ENCODE measurements at regions not wholly inside any gene's neighbourhood (a gene's known extent, or its start where the extent isn't known, plus 50 kb on each side); places are given as distances from the start of the nearest gene placed in this dataset.

DNA sequence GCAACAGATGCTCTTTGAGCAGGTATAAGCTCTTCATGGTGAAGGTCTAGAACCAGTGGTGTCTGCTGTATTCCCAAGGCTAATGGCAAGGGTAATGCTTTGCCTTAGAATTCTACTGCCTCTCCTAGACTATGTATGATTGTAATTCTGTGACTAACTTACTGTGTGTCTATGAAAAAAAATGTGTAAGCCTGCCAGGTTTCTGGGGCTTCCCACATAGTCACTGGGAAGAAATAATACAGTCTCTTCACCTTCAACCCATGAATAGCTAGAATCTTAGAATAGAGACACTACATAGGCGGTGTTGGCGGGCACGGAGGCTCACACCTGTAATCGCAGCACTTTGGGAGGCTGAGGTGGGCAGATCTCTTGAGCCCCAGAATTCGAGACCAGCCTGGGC, 84.1 kb downstream of the C11orf91 start:
- no peak overlapping the region for H3K4me3 Mint-ChIP-seq
- H3K27me3 Mint-ChIP-seq, result peaks cover 9% of the 10 kb centered on the region
- intact Hi-C loops (cut with micrococcal nuclease), result no loop called here
- ChIA-PET CTCF (no interaction called here), POLR2A (no interaction called here)
- DNase-seq, result no peak
- no peak overlapping the region for H3K27ac Mint-ChIP-seq
- no peak for ATAC-seq (ENCODE audit: low read depth)
- no peaks in the 10 kb centered on the region for H3K4me1 Mint-ChIP-seq
- TF ChIP-seq, protein P1, sequence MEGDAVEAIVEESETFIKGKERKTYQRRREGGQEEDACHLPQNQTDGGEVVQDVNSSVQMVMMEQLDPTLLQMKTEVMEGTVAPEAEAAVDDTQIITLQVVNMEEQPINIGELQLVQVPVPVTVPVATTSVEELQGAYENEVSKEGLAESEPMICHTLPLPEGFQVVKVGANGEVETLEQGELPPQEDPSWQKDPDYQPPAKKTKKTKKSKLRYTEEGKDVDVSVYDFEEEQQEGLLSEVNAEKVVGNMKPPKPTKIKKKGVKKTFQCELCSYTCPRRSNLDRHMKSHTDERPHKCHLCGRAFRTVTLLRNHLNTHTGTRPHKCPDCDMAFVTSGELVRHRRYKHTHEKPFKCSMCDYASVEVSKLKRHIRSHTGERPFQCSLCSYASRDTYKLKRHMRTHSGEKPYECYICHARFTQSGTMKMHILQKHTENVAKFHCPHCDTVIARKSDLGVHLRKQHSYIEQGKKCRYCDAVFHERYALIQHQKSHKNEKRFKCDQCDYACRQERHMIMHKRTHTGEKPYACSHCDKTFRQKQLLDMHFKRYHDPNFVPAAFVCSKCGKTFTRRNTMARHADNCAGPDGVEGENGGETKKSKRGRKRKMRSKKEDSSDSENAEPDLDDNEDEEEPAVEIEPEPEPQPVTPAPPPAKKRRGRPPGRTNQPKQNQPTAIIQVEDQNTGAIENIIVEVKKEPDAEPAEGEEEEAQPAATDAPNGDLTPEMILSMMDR (IDR thresholded peaks at IDR 0.05), result no peak
- no peaks in the 10 kb centered on the region for H3K36me3 Mint-ChIP-seq (ENCODE audit: low read depth)
- H3K9me3 Mint-ChIP-seq, result no peaks in the 10 kb centered on the region

DNA sequence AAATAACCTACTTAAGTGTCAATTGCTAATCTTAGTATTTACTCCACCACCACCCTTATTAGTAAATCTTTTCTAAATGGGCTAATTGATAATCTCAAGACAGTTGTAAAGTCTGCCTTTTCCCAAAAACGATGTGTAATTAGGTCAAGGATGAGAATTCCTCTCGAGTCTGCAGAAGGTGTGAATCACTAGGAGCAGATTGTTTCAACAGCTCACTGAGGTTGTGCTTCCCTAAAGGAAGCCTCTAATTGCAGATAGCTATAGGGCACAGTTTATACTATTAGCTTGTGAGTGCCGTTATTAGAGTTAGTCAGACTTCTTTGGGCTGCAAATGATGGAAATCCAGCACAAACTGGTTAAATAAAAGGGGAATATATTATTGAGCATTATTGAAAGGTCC, 84.9 kb downstream of the C11orf91 start:
- DNase-seq, result no peak
- no peak overlapping the region for H3K4me3 Mint-ChIP-seq

DNA sequence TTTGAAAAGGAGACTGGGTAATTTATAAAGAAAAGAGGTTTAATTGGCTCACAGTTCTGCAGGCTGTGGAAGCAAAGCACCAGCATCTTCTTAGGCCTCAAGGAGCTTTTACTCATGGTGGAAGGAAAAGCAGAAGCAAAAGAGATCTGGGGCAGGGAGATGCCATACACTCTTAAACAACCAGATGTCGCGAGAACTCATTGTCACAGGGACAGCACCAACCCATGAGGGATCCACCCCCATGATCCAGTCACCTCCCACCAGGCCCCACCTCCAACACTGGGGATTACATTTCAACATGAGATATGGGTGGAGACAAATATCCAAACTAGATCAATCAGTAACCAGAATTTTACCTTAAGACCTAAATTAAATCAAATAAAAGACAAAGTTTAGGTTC, 87.2 kb downstream of the C11orf91 start:
- ChIA-PET POLR2A (no interaction called here), CTCF (no interaction called here)
- Mint-ChIP-seq H3K36me3 (ENCODE audit: low read depth) (no peaks in the 10 kb centered on the region), H3K27ac (no peak overlapping the region), H3K4me3 (no peak overlapping the region), H3K4me1 (no peaks in the 10 kb centered on the region), H3K9me3 (no peaks in the 10 kb centered on the region), H3K27me3 (peaks cover 9% of the 10 kb centered on the region)
- ATAC-seq (ENCODE audit: low read depth), result no peak
- intact Hi-C loops (cut with micrococcal nuclease), result no loop called here
- TF ChIP-seq, protein P1 (IDR thresholded peaks at IDR 0.05), result no peak
- DNase-seq, result no peak

More for the DNA sequence above, 84.9 kb downstream of the C11orf91 start:
- no peaks in the 10 kb centered on the region for H3K36me3 Mint-ChIP-seq (ENCODE audit: low read depth)
- no peak overlapping the region for H3K27ac Mint-ChIP-seq
- POLR2A ChIA-PET, result no interaction called here
- TF ChIP-seq, protein P1 (IDR thresholded peaks at IDR 0.05), result no peak
- intact Hi-C loops (cut with micrococcal nuclease), result no loop called here
- no peaks in the 10 kb centered on the region for H3K9me3 Mint-ChIP-seq
- no peaks in the 10 kb centered on the region for H3K4me1 Mint-ChIP-seq
- H3K27me3 Mint-ChIP-seq, result peaks cover 9% of the 10 kb centered on the region
- ATAC-seq (ENCODE audit: low read depth), result no peak
- CTCF ChIA-PET, result no interaction called here

DNA sequence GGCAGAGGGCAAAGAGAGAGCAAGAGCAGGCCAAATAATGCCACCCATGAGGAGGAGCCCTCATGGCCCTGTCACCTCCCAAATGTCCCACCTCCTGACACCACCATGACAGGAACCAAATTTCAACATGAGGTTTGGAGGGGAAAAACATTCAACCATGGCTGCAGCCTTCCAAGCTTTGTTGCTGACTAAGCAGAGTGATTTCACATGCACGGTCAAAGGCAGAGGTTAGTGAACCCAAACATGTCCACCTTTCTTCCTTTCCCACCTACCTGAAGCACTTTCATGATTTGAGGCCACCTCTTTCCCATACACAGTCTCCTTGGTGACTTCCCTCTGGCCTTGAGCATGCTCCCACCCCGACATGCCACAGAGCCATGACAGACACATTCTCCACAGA, 89.7 kb downstream of the C11orf91 start:
- intact Hi-C loops (cut with micrococcal nuclease), result no loop called here
- ChIA-PET CTCF (no interaction called here), POLR2A (no interaction called here)
- Mint-ChIP-seq H3K4me3 (no peak overlapping the region), H3K36me3 (ENCODE audit: low read depth) (no peaks in the 10 kb centered on the region), H3K27me3 (peaks cover 7% of the 10 kb centered on the region), H3K4me1 (no peaks in the 10 kb centered on the region), H3K9me3 (no peaks in the 10 kb centered on the region), H3K27ac (no peak overlapping the region)
- ATAC-seq (ENCODE audit: low read depth) (no peak), DNase-seq (no peak)
- TF ChIP-seq, protein P1 (IDR thresholded peaks at IDR 0.05), result no peak

DNA sequence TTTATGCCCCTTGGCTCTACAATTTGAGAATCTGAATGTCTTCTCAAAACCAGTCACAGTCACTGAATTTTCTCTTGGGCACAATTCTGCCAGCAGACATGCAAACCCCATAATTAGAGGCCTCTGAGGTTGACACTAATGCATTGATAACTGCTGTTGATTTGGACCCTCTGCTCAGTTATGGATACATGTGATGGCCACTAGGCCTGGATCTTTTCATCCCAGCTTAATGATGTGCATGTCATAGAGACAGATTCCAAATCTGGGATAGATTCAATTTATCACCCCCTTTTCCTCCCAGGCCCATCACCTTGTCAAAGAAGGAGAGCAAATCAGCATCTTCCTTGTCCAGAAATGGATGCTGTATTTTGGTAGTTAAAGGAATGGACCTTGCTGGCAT, 92.2 kb downstream of the C11orf91 start:
- intact Hi-C loops (cut with micrococcal nuclease), result no loop called here
- Mint-ChIP-seq H3K9me3 (no peaks in the 10 kb centered on the region), H3K27ac (no peak overlapping the region), H3K27me3 (peaks cover 8% of the 10 kb centered on the region), H3K4me1 (no peaks in the 10 kb centered on the region), H3K36me3 (ENCODE audit: low read depth) (no peaks in the 10 kb centered on the region), H3K4me3 (no peak overlapping the region)
- TF ChIP-seq, protein P1 (IDR thresholded peaks at IDR 0.05), result no peak
- CTCF ChIA-PET, result no interaction called here
- POLR2A ChIA-PET, result no interaction called here
- no peak for DNase-seq
- ATAC-seq (ENCODE audit: low read depth), result no peak

Data from activated B cell treated with CpG ODN at 0.5 μM for 24 hours (primary cell).